Fibroblast of lung (primary cell): ENCODE measurements at regions not wholly inside any gene's neighbourhood (a gene's known extent, or its start where the extent isn't known, plus 50 kb on each side); places are given as distances from the start of the nearest gene placed in this dataset.

Source experiments
- DNase-seq, 2 donors: peaks; one replicate each; pipeline versions ENCODE4 v3.0.0 to v3.0.0-alpha.2; 2010; ENCODE audit warnings: low read depth in 2 of 2
- H2AFZ ChIP-seq: 2 replicates; pipeline ENCODE4 v1.5.1; 2012; ENCODE audit warnings: low read length, control low read depth, inconsistent platforms
- H3K27ac ChIP-seq: 2 replicates; pipeline ENCODE4 v1.5.1; 2011; ENCODE audit warnings: low read length, control low read depth; ENCODE audit not compliant: insufficient read depth
- H3K27me3 ChIP-seq: 2 replicates; pipeline ENCODE4 v1.5.1; 2011; ENCODE audit warnings: mild to moderate bottlenecking, low read length; ENCODE audit not compliant: control insufficient read depth, insufficient read depth
- H3K36me3 ChIP-seq: 2 replicates; pipeline ENCODE4 v1.5.1; 2011; ENCODE audit warnings: low read length; ENCODE audit not compliant: control insufficient read depth, insufficient read depth
- H3K4me1 ChIP-seq: 2 replicates; pipeline ENCODE4 v1.5.1; 2011; ENCODE audit warnings: low read length; ENCODE audit not compliant: control insufficient read depth, insufficient read depth; ENCODE audit errors: extremely low read depth
- H3K4me2 ChIP-seq: 2 replicates; pipeline ENCODE4 v1.5.1; 2011; ENCODE audit warnings: low read length, control low read depth; ENCODE audit not compliant: insufficient read depth; ENCODE audit errors: extremely low read depth
- H3K4me3 ChIP-seq, 4 experiments: fragments of 200-600 bp in 1 of 4; sonication (generic) in 1 of 4; replicated peaks in 1 of 4; 2 replicates each; pipeline ENCODE4 v1.5.1; 2011 to 2016; ENCODE audit warnings: low read length in 4 of 4, low read depth in 3 of 4, mild to moderate bottlenecking in 3 of 4, control low read depth in 2 of 4, inconsistent platforms in 1 of 4, mixed read lengths in 1 of 4; ENCODE audit not compliant: insufficient read depth in 1 of 4; ENCODE audit errors: control extremely low read depth in 1 of 4
- H3K79me2 ChIP-seq: 2 replicates; pipeline ENCODE4 v1.5.1; 2012; ENCODE audit warnings: mild to moderate bottlenecking, low read length, inconsistent platforms; ENCODE audit not compliant: control insufficient read depth, insufficient read depth
- H3K9ac ChIP-seq: 2 replicates; pipeline ENCODE4 v1.5.1; 2011; ENCODE audit warnings: mild to moderate bottlenecking, low read length, control low read depth; ENCODE audit not compliant: insufficient read depth
- H3K9me3 ChIP-seq: 2 replicates; pipeline ENCODE4 v1.5.1; 2012; ENCODE audit warnings: low read depth, low read length; ENCODE audit not compliant: control insufficient read depth, insufficient read depth
- H4K20me1 ChIP-seq: 2 replicates; pipeline ENCODE4 v1.5.1; 2011; ENCODE audit warnings: low read length; ENCODE audit not compliant: control insufficient read depth, insufficient read depth; ENCODE audit errors: extremely low read depth
- EZH2 ChIP-seq: IDR thresholded peaks from 2 replicates; pipeline ENCODE4 v1.5.1; 2012; ENCODE audit warnings: low read length, control low read depth, mild to moderate bottlenecking; ENCODE audit errors: missing control alignments
- TF ChIP-seq, protein P1 (sequence below), 2 donors: IDR thresholded peaks in 1 of 2; conservative IDR thresholded peaks in 1 of 2; 1 replicate in 1 of 2; 2 replicates in 1 of 2; pipeline ENCODE4 v1.5.1; 2011 to 2012; ENCODE audit warnings: low read length in 2 of 2, control low read depth in 1 of 2, inconsistent platforms in 1 of 2, low read depth in 1 of 2, mild to moderate bottlenecking in 1 of 2

GRCh38 chr2:120984046-120984445 lies 248.4 kb downstream of the GLI2 start:
- no peaks in the 10 kb centered on the region for H3K27me3 ChIP-seq
- TF ChIP-seq, protein P1, sequence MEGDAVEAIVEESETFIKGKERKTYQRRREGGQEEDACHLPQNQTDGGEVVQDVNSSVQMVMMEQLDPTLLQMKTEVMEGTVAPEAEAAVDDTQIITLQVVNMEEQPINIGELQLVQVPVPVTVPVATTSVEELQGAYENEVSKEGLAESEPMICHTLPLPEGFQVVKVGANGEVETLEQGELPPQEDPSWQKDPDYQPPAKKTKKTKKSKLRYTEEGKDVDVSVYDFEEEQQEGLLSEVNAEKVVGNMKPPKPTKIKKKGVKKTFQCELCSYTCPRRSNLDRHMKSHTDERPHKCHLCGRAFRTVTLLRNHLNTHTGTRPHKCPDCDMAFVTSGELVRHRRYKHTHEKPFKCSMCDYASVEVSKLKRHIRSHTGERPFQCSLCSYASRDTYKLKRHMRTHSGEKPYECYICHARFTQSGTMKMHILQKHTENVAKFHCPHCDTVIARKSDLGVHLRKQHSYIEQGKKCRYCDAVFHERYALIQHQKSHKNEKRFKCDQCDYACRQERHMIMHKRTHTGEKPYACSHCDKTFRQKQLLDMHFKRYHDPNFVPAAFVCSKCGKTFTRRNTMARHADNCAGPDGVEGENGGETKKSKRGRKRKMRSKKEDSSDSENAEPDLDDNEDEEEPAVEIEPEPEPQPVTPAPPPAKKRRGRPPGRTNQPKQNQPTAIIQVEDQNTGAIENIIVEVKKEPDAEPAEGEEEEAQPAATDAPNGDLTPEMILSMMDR (conservative IDR thresholded peaks at IDR 0.05 in 1 of 2, IDR thresholded peaks at IDR 0.05 in 1 of 2; ENCODE audit: low read depth in 1 of 2, low read length in 2 of 2) = no peak
- no peak for TF ChIP-seq EZH2
- DNase-seq = no peak
- H3K4me3 ChIP-seq = no peak overlapping the region
- H4K20me1 ChIP-seq = peaks cover 2% of the 10 kb centered on the region
- H3K9me3 ChIP-seq = no peaks in the 10 kb centered on the region
- no peaks in the 10 kb centered on the region for H3K4me1 ChIP-seq
- H3K79me2 ChIP-seq = no peaks in the 10 kb centered on the region
- no peak overlapping the region for H3K9ac ChIP-seq
- H3K27ac ChIP-seq = no peak overlapping the region
- H3K36me3 ChIP-seq = peaks cover 9% of the 10 kb centered on the region
- H3K4me2 ChIP-seq = no peak overlapping the region
- H2AFZ ChIP-seq = no peak overlapping the region

DNA sequence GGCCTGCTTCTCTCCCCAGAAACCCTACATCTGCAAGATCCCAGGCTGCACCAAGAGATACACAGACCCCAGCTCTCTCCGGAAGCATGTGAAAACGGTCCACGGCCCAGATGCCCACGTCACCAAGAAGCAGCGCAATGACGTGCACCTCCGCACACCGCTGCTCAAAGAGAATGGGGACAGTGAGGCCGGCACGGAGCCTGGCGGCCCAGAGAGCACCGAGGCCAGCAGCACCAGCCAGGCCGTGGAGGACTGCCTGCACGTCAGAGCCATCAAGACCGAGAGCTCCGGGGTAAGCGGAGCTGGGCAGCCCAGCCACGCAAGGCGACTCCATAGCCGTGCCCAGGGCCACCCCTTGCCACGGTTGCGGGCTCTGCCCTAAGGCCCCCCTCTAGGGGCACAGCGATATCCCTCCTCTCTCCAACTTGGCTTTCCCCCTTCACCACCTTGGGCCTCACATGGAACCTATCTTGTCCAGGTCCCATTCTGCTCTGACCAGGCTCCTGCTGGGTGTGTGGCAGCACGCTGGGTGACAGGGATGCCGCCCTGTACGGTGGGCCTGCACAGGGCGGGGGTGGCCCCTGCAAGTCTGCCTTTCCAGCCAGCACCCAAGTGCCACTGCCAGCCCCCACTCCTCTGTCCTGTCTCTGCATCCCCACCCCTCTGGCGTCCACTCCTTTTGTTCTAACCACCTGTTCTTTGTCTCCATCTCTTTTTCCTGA lies 248.9 kb downstream of the GLI2 start:
- H3K36me3 ChIP-seq = peaks cover 12% of the 10 kb centered on the region

GRCh38 chr2:120985174-120985996 lies 249.7 kb downstream of the GLI2 start:
- Histone ChIP-seq H3K9ac (no peak overlapping the region), H2AFZ (no peak overlapping the region), H3K9me3 (no peaks in the 10 kb centered on the region), H3K27ac (no peak overlapping the region), H4K20me1 (peaks cover 2% of the 10 kb centered on the region), H3K27me3 (no peaks in the 10 kb centered on the region), H3K4me1 (no peaks in the 10 kb centered on the region), H3K36me3 (peaks cover 18% of the 10 kb centered on the region), H3K79me2 (no peaks in the 10 kb centered on the region), H3K4me3 (no peak overlapping the region), H3K4me2 (no peak overlapping the region)
- no peak for TF ChIP-seq EZH2
- TF ChIP-seq, protein P1 (conservative IDR thresholded peaks at IDR 0.05 in 1 of 2, IDR thresholded peaks at IDR 0.05 in 1 of 2; ENCODE audit: low read depth in 1 of 2, low read length in 2 of 2) = no peak
- DNase-seq = no peak

More for the DNA sequence above, 248.9 kb downstream of the GLI2 start:
- H3K4me2 ChIP-seq = no peak overlapping the region
- TF ChIP-seq, protein P1 (conservative IDR thresholded peaks at IDR 0.05 in 1 of 2, IDR thresholded peaks at IDR 0.05 in 1 of 2; ENCODE audit: low read depth in 1 of 2, low read length in 2 of 2) = no peak
- no peak for TF ChIP-seq EZH2
- no peaks in the 10 kb centered on the region for H3K4me1 ChIP-seq
- H2AFZ ChIP-seq = no peak overlapping the region
- DNase-seq = no peak
- H3K27me3 ChIP-seq = no peaks in the 10 kb centered on the region
- peaks cover 2% of the 10 kb centered on the region for H4K20me1 ChIP-seq
- no peaks in the 10 kb centered on the region for H3K9me3 ChIP-seq
- no peak overlapping the region for H3K27ac ChIP-seq
- no peak overlapping the region for H3K4me3 ChIP-seq
- no peak overlapping the region for H3K9ac ChIP-seq
- H3K79me2 ChIP-seq = no peaks in the 10 kb centered on the region
